H9 (cell line): ENCODE measurements at regions not wholly inside any gene's neighbourhood (a gene's known extent, or its start where the extent isn't known, plus 50 kb on each side); places are given as distances from the start of the nearest gene placed in this dataset.

Experiments used
- DNase-seq: peaks from one replicate; pipeline ENCODE4 v3.0.0-alpha.2; 2017
- H2AFZ ChIP-seq: one replicate; pipeline ENCODE4 v1.6.1; 2013; ENCODE audit warnings: mild to moderate bottlenecking, low read length, control low read depth, moderate library complexity
- H2AK5ac ChIP-seq: 2 replicates; pipeline ENCODE4 v1.6.1; 2013; ENCODE audit warnings: low read length, control low read depth, mixed read lengths; ENCODE audit not compliant: insufficient read length
- H2BK120ac ChIP-seq: one replicate; pipeline ENCODE4 v1.6.1; 2013; ENCODE audit warnings: low read depth, mild to moderate bottlenecking, low read length, control low read depth, inconsistent platforms; ENCODE audit not compliant: poor library complexity, severe bottlenecking
- H2BK12ac ChIP-seq: 2 replicates; pipeline ENCODE4 v1.6.1; 2013; ENCODE audit warnings: low read length, control low read depth, mixed read lengths, low read depth; ENCODE audit not compliant: insufficient read length
- H2BK15ac ChIP-seq: 2 replicates; pipeline ENCODE4 v1.6.1; 2013; ENCODE audit warnings: low read depth, low read length, control low read depth
- H2BK20ac ChIP-seq: one replicate; pipeline ENCODE4 v1.6.1; 2013; ENCODE audit warnings: low read depth, mild to moderate bottlenecking, low read length, control low read depth, inconsistent platforms; ENCODE audit not compliant: poor library complexity, severe bottlenecking
- H2BK5ac ChIP-seq: 2 replicates; pipeline ENCODE4 v1.6.1; 2013; ENCODE audit warnings: low read length, control low read depth, mixed read lengths; ENCODE audit not compliant: insufficient read length
- H3K14ac ChIP-seq: 2 replicates; pipeline ENCODE4 v1.6.1; 2013; ENCODE audit warnings: low read length, control low read depth; ENCODE audit not compliant: insufficient read depth
- H3K18ac ChIP-seq: 2 replicates; pipeline ENCODE4 v1.6.1; 2013; ENCODE audit warnings: low read depth, mild to moderate bottlenecking, mixed read lengths, low read length, control low read depth; ENCODE audit not compliant: insufficient read length
- H3K23ac ChIP-seq: 2 replicates; pipeline ENCODE4 v1.6.1; 2013; ENCODE audit warnings: low read length, control low read depth, mixed read lengths, low read depth; ENCODE audit not compliant: insufficient read length
- H3K23me2 ChIP-seq: 2 replicates; pipeline ENCODE4 v1.6.1; 2013; ENCODE audit warnings: low read depth, mild to moderate bottlenecking, mixed read lengths, low read length, control low read depth; ENCODE audit not compliant: insufficient read length, poor library complexity, severe bottlenecking
- H3K27ac ChIP-seq: 2 replicates; pipeline ENCODE4 v1.5.1; 2013; ENCODE audit warnings: low read length, control low read depth, mixed read lengths, low read depth; ENCODE audit not compliant: insufficient read length
- H3K27me3 ChIP-seq: 2 replicates; pipeline ENCODE4 v1.6.1; 2013; ENCODE audit warnings: low read length, control low read depth, inconsistent platforms; ENCODE audit not compliant: insufficient read depth
- H3K4ac ChIP-seq: 2 replicates; pipeline ENCODE4 v1.6.1; 2013; ENCODE audit warnings: low read depth, mild to moderate bottlenecking, control low read depth, inconsistent platforms, low read length, moderate library complexity
- H3K4me1 ChIP-seq: 2 replicates; pipeline ENCODE4 v1.6.1; 2013; ENCODE audit warnings: low read length, control low read depth, inconsistent platforms; ENCODE audit not compliant: insufficient read depth
- H3K4me2 ChIP-seq: 2 replicates; pipeline ENCODE4 v1.6.1; 2013; ENCODE audit warnings: low read length, control low read depth, mixed read lengths; ENCODE audit not compliant: insufficient read length, insufficient read depth
- H3K56ac ChIP-seq: 2 replicates; pipeline ENCODE4 v1.6.1; 2013; ENCODE audit warnings: low read depth, mild to moderate bottlenecking, mixed read lengths, low read length, control low read depth; ENCODE audit not compliant: insufficient read length
- H3K79me1 ChIP-seq: 2 replicates; pipeline ENCODE4 v1.6.1; 2013; ENCODE audit warnings: low read depth, mild to moderate bottlenecking, moderate library complexity, low read length, control low read depth, inconsistent platforms; ENCODE audit not compliant: insufficient read depth, poor library complexity, severe bottlenecking
- H3K79me2 ChIP-seq: 2 replicates; pipeline ENCODE4 v1.6.1; 2013; ENCODE audit warnings: low read length, control low read depth, inconsistent platforms; ENCODE audit not compliant: insufficient read depth
- H3K9ac ChIP-seq: 2 replicates; pipeline ENCODE4 v1.6.1; 2013; ENCODE audit warnings: low read length, control low read depth, mixed read lengths; ENCODE audit not compliant: insufficient read length; ENCODE audit errors: extremely low read depth
- H3K9me3 ChIP-seq: one replicate; pipeline ENCODE4 v1.6.1; 2013; ENCODE audit warnings: low read depth, low read length, inconsistent platforms; ENCODE audit not compliant: control insufficient read depth
- H3T11ph ChIP-seq: one replicate; pipeline ENCODE4 v1.6.1; 2013; ENCODE audit warnings: mild to moderate bottlenecking, low read length, control low read depth, inconsistent platforms
- H4K20me1 ChIP-seq: one replicate; pipeline ENCODE4 v1.6.1; 2013; ENCODE audit not compliant: control insufficient read depth, insufficient read length, insufficient read depth
- H4K5ac ChIP-seq: 2 replicates; pipeline ENCODE4 v1.6.1; 2013; ENCODE audit warnings: low read depth, mild to moderate bottlenecking, mixed read lengths, low read length, control low read depth; ENCODE audit not compliant: insufficient read length
- H4K8ac ChIP-seq: replicated peaks from 2 replicates; pipeline ENCODE4 v1.6.1; 2013; ENCODE audit warnings: low read length, control low read depth, mixed read lengths, low read depth; ENCODE audit not compliant: insufficient read length
- H4K91ac ChIP-seq: 2 replicates; pipeline ENCODE4 v1.6.1; 2013; ENCODE audit warnings: low read depth, mild to moderate bottlenecking, moderate library complexity, mixed read lengths, low read length, control low read depth; ENCODE audit not compliant: insufficient read length
- H3K27ac Mint-ChIP-seq, 3 experiments: 2 replicates in 2 of 3; 3 replicates in 1 of 3; pipeline ENCODE4 v1.8.0; 2020 to 2021; ENCODE audit warnings: mixed read lengths in 3 of 3, mild to moderate bottlenecking in 1 of 3, moderate library complexity in 1 of 3
- H3K27me3 Mint-ChIP-seq: 2 replicates; pipeline ENCODE4 v1.8.0; 2021; ENCODE audit warnings: low read depth, mild to moderate bottlenecking, moderate library complexity, mixed read lengths
- H3K36me3 Mint-ChIP-seq, 3 experiments: 2 replicates in 2 of 3; 3 replicates in 1 of 3; pipeline ENCODE4 v1.8.0; 2020 to 2021; ENCODE audit warnings: low read depth in 3 of 3, mixed read lengths in 3 of 3; ENCODE audit not compliant: insufficient read depth in 1 of 3
- H3K4me1 Mint-ChIP-seq, 2 experiments: 2 replicates each; pipeline ENCODE4 v1.8.0; 2020; ENCODE audit warnings: mixed read lengths in 2 of 2
- H3K4me3 Mint-ChIP-seq, 2 experiments: 2 replicates in 1 of 2; 3 replicates in 1 of 2; pipeline ENCODE4 v1.8.0; 2020 to 2021; ENCODE audit warnings: mild to moderate bottlenecking in 2 of 2, mixed read lengths in 2 of 2, moderate library complexity in 1 of 2
- H3K9me3 Mint-ChIP-seq, 2 experiments: 2 replicates in 1 of 2; 3 replicates in 1 of 2; pipeline ENCODE4 v1.8.0; 2020; ENCODE audit warnings: mild to moderate bottlenecking in 2 of 2, mixed read lengths in 2 of 2, moderate library complexity in 1 of 2
- CTCF ChIP-seq: fragments of 200-600 bp; sonication (generic); conservative IDR thresholded peaks from 3 replicates; pipeline ENCODE4 v1.8.0; 2021; ENCODE audit warnings: antibody characterized with exemption, mild to moderate bottlenecking
- WGBS: extraction: QIAGEN DNeasy Blood & Tissue Kit; methylation state at CpG from one replicate; pipeline ENCODE4 v1.1.7; 2013; ENCODE audit warnings: missing lambda C conversion rate, low lambda C conversion rate, mixed read lengths; ENCODE audit not compliant: insufficient read length; ENCODE audit errors: extremely low coverage; 5-methylcytosine and 5-hydroxymethylcytosine counted together

DNA sequence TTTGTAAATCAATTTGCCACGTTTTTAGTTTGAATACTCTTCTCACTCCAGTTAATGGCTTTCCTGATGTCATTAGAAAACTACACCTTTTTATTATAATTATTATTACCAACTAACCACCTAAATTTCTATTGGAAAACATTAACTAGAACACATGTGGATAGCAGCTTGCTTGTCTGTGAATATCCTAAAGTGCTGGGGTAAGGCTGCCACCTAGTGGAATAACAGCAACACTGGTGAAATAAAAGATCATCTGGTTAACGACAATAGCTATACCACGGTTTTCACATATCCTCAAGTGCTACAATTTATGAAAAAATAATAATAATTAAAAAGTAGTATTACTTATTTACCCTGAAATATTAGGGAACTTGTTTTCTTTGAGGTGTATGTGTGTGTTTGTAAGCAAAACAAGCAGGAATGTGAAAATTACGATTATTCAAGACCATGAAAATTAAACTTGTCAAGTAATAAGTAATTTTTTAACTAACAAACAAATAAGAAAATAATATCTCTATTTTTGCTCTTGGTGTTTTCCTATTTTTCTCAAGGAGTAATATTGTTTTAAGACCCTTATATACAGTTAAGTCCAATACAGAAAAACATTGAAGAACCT lies 130.1 kb upstream of the TECRL start:
- no peaks in the 10 kb centered on the region for H3K4me1 Mint-ChIP-seq
- Histone ChIP-seq H2AFZ (no peak overlapping the region), H3K4me2 (no peak overlapping the region), H3K4me1 (no peaks in the 10 kb centered on the region), H4K5ac (no peak overlapping the region), H3K18ac (no peak overlapping the region), H3K14ac (no peak overlapping the region), H4K91ac (no peak overlapping the region), H3K4ac (no peak overlapping the region), H3K9me3 (no peaks in the 10 kb centered on the region), H3K79me1 (no peaks in the 10 kb centered on the region), H3K9ac (no peak overlapping the region), H2BK5ac (no peak overlapping the region), H2BK120ac (no peak overlapping the region), H3K27ac (no peak overlapping the region), H2BK15ac (no peak overlapping the region), H4K8ac (no peak overlapping the region), H3K56ac (no peak overlapping the region), H4K20me1 (no peaks in the 10 kb centered on the region), H2BK20ac (no peak overlapping the region), H3K23me2 (no peaks in the 10 kb centered on the region), H3K79me2 (no peaks in the 10 kb centered on the region), H2AK5ac (no peak overlapping the region), H3K27me3 (no peaks in the 10 kb centered on the region), H2BK12ac (no peak overlapping the region), H3K23ac (no peak overlapping the region), H3T11ph (no peak overlapping the region)
- peak; percentile 88 for TF ChIP-seq CTCF
- WGBS: no CpG with 5 or more reads among the region's 4 CpGs
- no peaks in the 10 kb centered on the region for H3K36me3 Mint-ChIP-seq
- no peaks in the 10 kb centered on the region for H3K27me3 Mint-ChIP-seq
- no peak overlapping the region for H3K27ac Mint-ChIP-seq
- H3K4me3 Mint-ChIP-seq: no peak overlapping the region
- DNase-seq: peak; percentile 43
- H3K9me3 Mint-ChIP-seq: no peaks in the 10 kb centered on the region
